ENCODE measurements at regions not wholly inside any gene's neighbourhood (a gene's known extent, or its start where the extent isn't known, plus 50 kb on each side); places are given as distances from the start of the nearest gene placed in this dataset.

GRCh38 chr3:74409066-74409465, 205.4 kb downstream of the CNTN3 start:
- Histone ChIP-seq H3K27me3 (no peaks in the 10 kb centered on the region), H3K27ac (no peak overlapping the region), H3K4me3 (no peak overlapping the region), H3K4me1 (no peaks in the 10 kb centered on the region), H3K9me3 (no peaks in the 10 kb centered on the region), H3K36me3 (no peaks in the 10 kb centered on the region)
- TF ChIP-seq CTCF (IDR thresholded peaks at IDR 0.05) (no peak), POLR2A (IDR thresholded peaks at IDR 0.05) (no peak), POLR2AphosphoS5 (IDR thresholded peaks at IDR 0.05) (no peak), EP300 (IDR thresholded peaks at IDR 0.05) (no peak)
- no peak for DNase-seq
- ATAC-seq (ENCODE audit: low FRiP score in 2 of 2), result no peak

- H3K9me3 ChIP-seq, result no peaks in the 10 kb centered on the region
- H3K27ac ChIP-seq, result no peak overlapping the region
- TF ChIP-seq POLR2A (IDR thresholded peaks at IDR 0.05), result no peak
- TF ChIP-seq POLR2AphosphoS5 (IDR thresholded peaks at IDR 0.05), result no peak
- no peak for TF ChIP-seq CTCF (IDR thresholded peaks at IDR 0.05)
- no peak for TF ChIP-seq EP300 (IDR thresholded peaks at IDR 0.05)
- no peaks in the 10 kb centered on the region for H3K4me1 ChIP-seq
- H3K4me3 ChIP-seq, result no peak overlapping the region
- DNase-seq (no peak), ATAC-seq (ENCODE audit: low FRiP score in 2 of 2) (no peak)
- WGBS, 2 donors, result 63 to 67% methylated on average over 2 of the region's 2 CpGs
- no peaks in the 10 kb centered on the region for H3K27me3 ChIP-seq
- H3K36me3 ChIP-seq, result no peaks in the 10 kb centered on the region
These were observed 211.2 kb downstream of the CNTN3 start for GRCh38 chr3:74403307-74403706.

GRCh38 chr3:74402821-74403220, 211.6 kb downstream of the CNTN3 start:
- WGBS, 2 donors, result 69 to 74% methylated on average over 3 of the region's 3 CpGs
- TF ChIP-seq CTCF (IDR thresholded peaks at IDR 0.05) (no peak), POLR2AphosphoS5 (IDR thresholded peaks at IDR 0.05) (no peak), EP300 (IDR thresholded peaks at IDR 0.05) (no peak), POLR2A (IDR thresholded peaks at IDR 0.05) (no peak)
- H3K36me3 ChIP-seq, result no peaks in the 10 kb centered on the region
- DNase-seq, result no peak
- no peak for ATAC-seq (ENCODE audit: low FRiP score in 2 of 2)
- H3K27ac ChIP-seq, result no peak overlapping the region
- no peaks in the 10 kb centered on the region for H3K27me3 ChIP-seq
- H3K4me1 ChIP-seq, result no peaks in the 10 kb centered on the region
- H3K4me3 ChIP-seq, result no peak overlapping the region
- H3K9me3 ChIP-seq, result no peaks in the 10 kb centered on the region

- 37 to 40% methylated on average over 3 of the region's 3 CpGs for WGBS, 2 donors
- ATAC-seq (ENCODE audit: low FRiP score in 2 of 2), result no peak
- TF ChIP-seq POLR2AphosphoS5 (IDR thresholded peaks at IDR 0.05) (no peak), POLR2A (IDR thresholded peaks at IDR 0.05) (no peak), CTCF (IDR thresholded peaks at IDR 0.05) (no peak), EP300 (IDR thresholded peaks at IDR 0.05) (no peak)
- no peak overlapping the region for H3K27ac ChIP-seq
- no peaks in the 10 kb centered on the region for H3K4me1 ChIP-seq
- H3K9me3 ChIP-seq, result peaks cover 0 to 7% (median 4%) of the 10 kb centered on the region in 4 donors
- H3K27me3 ChIP-seq, result no peaks in the 10 kb centered on the region
- no peak for DNase-seq
- H3K36me3 ChIP-seq, result no peaks in the 10 kb centered on the region
- no peak overlapping the region for H3K4me3 ChIP-seq
These were observed 221.0 kb downstream of the CNTN3 start for GRCh38 chr3:74393426-74393825.

GRCh38 chr3:74390121-74390877, 224.2 kb downstream of the CNTN3 start:
- ATAC-seq (ENCODE audit: low FRiP score in 2 of 2) (peak in 1 of 2 donors; percentile 26), DNase-seq (no peak)
- no peaks in the 10 kb centered on the region for H3K9me3 ChIP-seq
- no peak overlapping the region for H3K4me3 ChIP-seq
- 61 to 69% methylated on average over 4 of the region's 4 CpGs for WGBS, 2 donors
- TF ChIP-seq CTCF (IDR thresholded peaks at IDR 0.05) (no peak), POLR2AphosphoS5 (IDR thresholded peaks at IDR 0.05) (no peak)
- H3K27me3 ChIP-seq, result no peaks in the 10 kb centered on the region
- H3K27ac ChIP-seq, result no peak overlapping the region
- no peaks in the 10 kb centered on the region for H3K36me3 ChIP-seq
- no peaks in the 10 kb centered on the region for H3K4me1 ChIP-seq

Data from upper lobe of left lung (tissue), 6 donors.